ENCODE measurements at regions not wholly inside any gene's neighbourhood (a gene's known extent, or its start where the extent isn't known, plus 50 kb on each side); places are given as distances from the start of the nearest gene placed in this dataset. TPM values are rescaled to one million over a fixed set of nuclear protein-coding genes. Genes with fewer than 3 reads are reported as not detected.
"Not testable (repeated sequence)": the region's sequence is repeated elsewhere in the genome, so short reads cannot be mapped to it uniquely, and the experiment has no call there.

GRCh38 chr15:28772857-28773256, 60.6 kb upstream of the GOLGA8M start:
- H3K4me1 ChIP-seq (ENCODE audit: control insufficient read depth in 2 of 2, insufficient read depth in 2 of 2, low read length in 2 of 2); H3K9me3 ChIP-seq (ENCODE audit: control extremely low read depth in 1 of 3, control insufficient read depth in 2 of 3, insufficient read depth in 1 of 3, low read length in 2 of 3); H3K9ac ChIP-seq (ENCODE audit: low read length); intact Hi-C loops (cut with micrococcal nuclease); ATAC-seq (ENCODE audit: low read depth); DNase-seq; H4K20me1 ChIP-seq (ENCODE audit: control insufficient read depth, insufficient read depth, low read length, poor library complexity, severe bottlenecking); H3K4me3 ChIP-seq (ENCODE audit: control extremely low read depth in 1 of 5, extremely low read depth in 1 of 5, insufficient read depth in 1 of 5, low read depth in 2 of 5, low read length in 4 of 5); H3K27ac Mint-ChIP-seq; H3K4me3 Mint-ChIP-seq; H3K9me3 Mint-ChIP-seq (ENCODE audit: insufficient read depth); H3K36me3 ChIP-seq (replicated peaks in 1 of 2; ENCODE audit: control extremely low read depth in 1 of 2, control insufficient read depth in 1 of 2, extremely low read depth in 1 of 2, insufficient read depth in 2 of 2, low read length in 1 of 2); H3K27ac ChIP-seq (ENCODE audit: low read length in 2 of 2); H2AFZ ChIP-seq (ENCODE audit: insufficient read depth, low read depth, low read length, poor library complexity, severe bottlenecking); POLR2A ChIA-PET; H3K79me2 ChIP-seq (ENCODE audit: control insufficient read depth, insufficient read depth, low read length); H3K27me3 ChIP-seq (replicated peaks in 1 of 4; ENCODE audit: control extremely low read depth in 1 of 4, control insufficient read depth in 3 of 4, insufficient read depth in 4 of 4, low read length in 3 of 4); CTCF ChIA-PET; H3K4me1 Mint-ChIP-seq; H3K27me3 Mint-ChIP-seq; H3K4me2 ChIP-seq (replicated peaks; ENCODE audit: low read depth, low read length, poor library complexity, severe bottlenecking): not testable (repeated sequence)
- no CpG with 5 or more reads among the region's 3 CpGs for WGBS (ENCODE audit: insufficient coverage)

Small RNAs in the stretch of these regions (small RNA-seq; reads per million reads assigned to genes)
- gene AC055876.3 (ENCODE audit: insufficient read length, low read depth, low replicate concordance), result not detected

Measured in B cell (primary cell).